K562 (cell line): ENCODE measurements at regions not wholly inside any gene's neighbourhood (a gene's known extent, or its start where the extent isn't known, plus 50 kb on each side); places are given as distances from the start of the nearest gene placed in this dataset.

Source experiments
- ATAC-seq: fragments of 200-7000 bp; cut with Tn5 transposase; 3 replicates; pipeline ENCODE4 v1.9.1; 2020; ENCODE audit warnings: moderate library complexity
- BruUV-seq: library from RNA; stranded (reverse); fragments of 400-500 nt; replicated peaks from 2 replicates; lab custom pipeline; 2021; lab: Mats Ljungman, UMichigan
- CTCF ChIA-PET: fragments of 300-600 bp; formaldehyde crosslinking; extraction: SDS; loops from one replicate; lab custom pipeline; 2021; ENCODE audit warnings: low intra/inter-chr PET ratio; lab: Yijun Ruan, JAX
- POLR2A ChIA-PET: fragments of 300-600, 350-650 bp; sonication (Branson Sonifier 250); formaldehyde crosslinking; extraction: SDS; loops from one replicate; lab custom pipeline; 2021; ENCODE audit warnings: antibody characterized with exemption, inconsistent platforms; lab: Yijun Ruan, JAX
- DNase-seq, 4 experiments: peaks; one replicate each; pipeline versions ENCODE4 v3.0.0 to v3.0.0-alpha.2; 2011 to 2018; ENCODE audit warnings: low spot score in 3 of 4, mixed read lengths in 3 of 4; ENCODE audit errors: extremely low read depth in 1 of 4
- FAIRE-seq: peaks from 2 replicates; lab custom pipeline; 2011; peaks lifted over from hg19 to GRCh38; lab: Jason Lieb, UNC
- H2AFZ ChIP-seq: 2 replicates; pipeline ENCODE4 v1.6.0; 2011; ENCODE audit warnings: low read depth, low read length, control low read depth, inconsistent platforms
- H3K27ac ChIP-seq: fragments of 200-600 bp; 3 replicates; pipeline ENCODE4 v1.8.0; 2011; ENCODE audit warnings: low read depth, mild to moderate bottlenecking, control low read depth, inconsistent platforms, low read length, moderate library complexity, mixed read lengths; ENCODE audit errors: extremely low read depth
- H3K27me3 ChIP-seq, 2 experiments: fragments of 300-600 bp in 1 of 2; 2 replicates in 1 of 2; 3 replicates in 1 of 2; pipeline versions ENCODE4 v1.6.0 to v1.8.0; 2011; ENCODE audit warnings: inconsistent platforms in 2 of 2, low read length in 2 of 2, mild to moderate bottlenecking in 1 of 2, mixed read lengths in 1 of 2, moderate library complexity in 1 of 2; ENCODE audit not compliant: control insufficient read depth in 2 of 2, insufficient read depth in 2 of 2
- H3K36me3 ChIP-seq: fragments of 300-600 bp; 3 replicates; pipeline ENCODE4 v1.8.0; 2011; ENCODE audit warnings: mild to moderate bottlenecking, low read length, inconsistent platforms; ENCODE audit not compliant: control insufficient read depth, insufficient read depth
- H3K4me1 ChIP-seq, 2 experiments: fragments of 200-600 bp in 1 of 2; replicated peaks in 1 of 2; 2 replicates in 1 of 2; 3 replicates in 1 of 2; pipeline versions ENCODE4 v1.5.1 to v1.8.0; 2011; ENCODE audit warnings: inconsistent platforms in 2 of 2, low read length in 2 of 2, mild to moderate bottlenecking in 1 of 2, mixed read lengths in 1 of 2, moderate library complexity in 1 of 2; ENCODE audit not compliant: control insufficient read depth in 2 of 2, insufficient read depth in 2 of 2
- H3K4me2 ChIP-seq: 2 replicates; pipeline ENCODE4 v1.6.1; 2011; ENCODE audit warnings: low read length, control low read depth, inconsistent platforms, mixed read lengths; ENCODE audit not compliant: insufficient read depth
- H3K4me3 ChIP-seq: fragments of 200-600 bp; sonication (generic), shearing (Covaris generic); 2 replicates; pipeline ENCODE4 v1.5.1; 2016; ENCODE audit warnings: control low read depth, inconsistent platforms
- H3K79me2 ChIP-seq: fragments of 200-600 bp; 3 replicates; pipeline ENCODE4 v1.8.0; 2011; ENCODE audit warnings: low read length, inconsistent platforms; ENCODE audit not compliant: control insufficient read depth, insufficient read depth
- H3K9ac ChIP-seq, 2 experiments: 2 replicates each; pipeline versions ENCODE4 v1.6.0 to v1.6.1; 2011; ENCODE audit warnings: low read depth in 2 of 2, low read length in 2 of 2, control low read depth in 1 of 2, inconsistent platforms in 1 of 2, mild to moderate bottlenecking in 1 of 2, mixed read lengths in 1 of 2; ENCODE audit not compliant: insufficient read depth in 1 of 2
- H3K9me1 ChIP-seq: one replicate; pipeline ENCODE4 v1.6.0; 2011; ENCODE audit warnings: inconsistent platforms, mild to moderate bottlenecking, low read length, moderate library complexity; ENCODE audit not compliant: control insufficient read depth, insufficient read depth
- H3K9me3 ChIP-seq: replicated peaks from 2 replicates; pipeline ENCODE4 v1.5.1; 2011; ENCODE audit warnings: low read depth, low read length, inconsistent platforms; ENCODE audit not compliant: control insufficient read depth, insufficient read depth
- H4K20me1 ChIP-seq: replicated peaks from 2 replicates; pipeline ENCODE4 v1.6.1; 2011; ENCODE audit warnings: low read length, inconsistent platforms, mixed read lengths; ENCODE audit not compliant: control insufficient read depth, insufficient read depth
- BHLHE40 ChIP-seq: IDR thresholded peaks from 2 replicates; pipeline ENCODE4 v1.6.1; 2011; ENCODE audit warnings: low read length, improper control_type of control experiment
- COPS2 ChIP-seq: fragments of 450-650 bp; conservative IDR thresholded peaks from 2 replicates; pipeline ENCODE4 v1.6.1; 2016; ENCODE audit warnings: mild to moderate bottlenecking, moderate library complexity
- ELF4 ChIP-seq: fragments of 450-650 bp; formaldehyde crosslinking; IDR thresholded peaks from 2 replicates; pipeline ENCODE4 v1.4.0; 2022; ENCODE audit warnings: missing genetic modification characterization
- MCM7 ChIP-seq, 2 experiments: fragments of 450-650 bp; IDR thresholded peaks; 2 replicates each; pipeline ENCODE4 v1.6.1; 2016 to 2018
- NFXL1 ChIP-seq: fragments of 450-650 bp; formaldehyde crosslinking; IDR thresholded peaks from 2 replicates; pipeline ENCODE4 v1.4.0; 2021; ENCODE audit warnings: mild to moderate bottlenecking
- POLR2AphosphoS5 ChIP-seq: IDR thresholded peaks from 2 replicates; pipeline ENCODE4 v1.6.1; 2011; ENCODE audit warnings: mild to moderate bottlenecking, low read depth, low read length, moderate library complexity; ENCODE audit not compliant: control insufficient read depth, insufficient read depth
- SMARCA4 ChIP-seq: fragments of 450-650 bp; IDR thresholded peaks from 2 replicates; pipeline ENCODE4 v1.6.1; 2016
- SRSF9 ChIP-seq: fragments of 200-400 bp; formaldehyde crosslinking; IDR thresholded peaks from 2 replicates; pipeline ENCODE4 v1.6.1; 2017; ENCODE audit warnings: low read depth, low read length, borderline replicate concordance
- STAG1 ChIP-seq: sonication (generic); formaldehyde crosslinking; IDR thresholded peaks from 2 replicates; pipeline ENCODE4 v1.5.0; 2020; ENCODE audit warnings: missing genetic modification reagents, borderline replicate concordance
- ZNF586 ChIP-seq: fragments of 450-650 bp; formaldehyde crosslinking; conservative IDR thresholded peaks from 2 replicates; pipeline ENCODE4 v1.4.0; 2020; ENCODE audit warnings: mild to moderate bottlenecking, moderate library complexity
- WGBS: fragments of 100-300 bp; shearing (Covaris generic); methylation state at CpG from one replicate; pipeline ENCODE4 v1.1.6; 2016; ENCODE audit warnings: low coverage, mixed read lengths; ENCODE audit not compliant: insufficient coverage; ENCODE audit errors: missing lambda C conversion rate; 5-methylcytosine and 5-hydroxymethylcytosine counted together
- in situ Hi-C: fragments of 300-500 bp; cut with MboI; formaldehyde crosslinking; loops from 4 replicates; pipeline ENCODE4 v1.15.0; 2018; ENCODE audit warnings: inconsistent platforms, mixed read lengths
- intact Hi-C: fragments of 100-400 bp; cut with micrococcal nuclease; formaldehyde crosslinking; loops from 2 replicates; pipeline ENCODE4 v1.14.2; 2022
- TF ChIP-seq, protein P1 (sequence below), 3 experiments: IDR thresholded peaks in 2 of 3; conservative IDR thresholded peaks in 1 of 3; 2 replicates each; pipeline ENCODE4 v1.5.1; 2011 to 2012; ENCODE audit warnings: low read length in 3 of 3, mild to moderate bottlenecking in 3 of 3, control low read depth in 2 of 3, improper control_type of control experiment in 1 of 3, inconsistent platforms in 1 of 3, low read depth in 1 of 3, mixed read lengths in 1 of 3, moderate library complexity in 1 of 3; ENCODE audit not compliant: insufficient read depth in 2 of 3
- TF ChIP-seq, protein P2 (sequence below): sonication (generic); formaldehyde crosslinking; IDR thresholded peaks from 2 replicates; pipeline ENCODE4 v1.8.0; 2022; ENCODE audit warnings: mild to moderate bottlenecking, missing genetic modification reagents, borderline replicate concordance

DNA sequence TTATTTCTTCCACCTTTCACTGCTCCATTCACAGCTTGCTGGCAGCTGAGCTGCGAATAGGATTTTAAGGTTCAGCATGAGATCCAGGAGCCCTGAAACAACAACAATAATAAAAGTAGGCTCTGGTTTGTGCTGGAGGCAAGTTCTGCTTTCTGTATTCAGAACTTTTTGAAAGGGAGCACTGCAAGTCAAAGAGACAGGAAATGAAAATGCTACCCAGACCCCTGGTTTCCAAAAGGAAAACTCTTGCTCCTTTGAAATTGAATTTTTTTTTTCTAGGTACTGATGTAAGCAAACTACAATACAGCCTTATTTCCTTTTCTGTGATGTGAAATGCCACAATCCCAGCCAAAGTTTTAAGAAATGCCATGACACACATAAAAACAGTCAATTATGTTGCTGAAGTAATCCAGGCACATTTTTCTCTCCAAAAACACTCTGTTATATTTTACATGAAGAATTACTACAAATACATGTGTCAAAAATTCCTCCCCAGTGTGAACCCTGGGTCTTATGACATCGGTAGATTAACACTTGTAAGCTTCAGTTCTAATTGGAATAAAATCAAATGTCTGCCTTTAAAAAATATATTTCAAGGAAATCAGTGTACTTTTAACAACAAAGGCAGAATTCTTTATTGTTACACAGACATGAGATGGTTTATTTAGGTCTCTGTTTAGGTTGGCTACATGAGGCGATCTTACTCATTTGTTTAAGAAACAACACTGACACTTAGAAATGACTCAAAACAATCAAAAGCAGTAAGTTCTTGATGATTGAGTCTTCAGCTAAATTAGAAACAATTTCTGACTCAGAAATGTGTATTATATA is 656.7 kb downstream of the EPHA7 start:
- Histone ChIP-seq H3K27me3 (no peaks in the 10 kb centered on the region), H2AFZ (no peak overlapping the region), H3K4me1 (no peaks in the 10 kb centered on the region), H3K9ac (no peak overlapping the region), H3K79me2 (no peaks in the 10 kb centered on the region), H3K4me3 (no peak overlapping the region), H3K4me2 (no peak overlapping the region), H4K20me1 (no peaks in the 10 kb centered on the region)
- CTCF ChIA-PET, result no interaction called here
- intact Hi-C loops, result no loop called here
- no peak for DNase-seq
- 8% methylated on average over 3 of the region's 3 CpGs for WGBS
- in situ Hi-C loops, result no loop called here
- TF ChIP-seq, protein P1, sequence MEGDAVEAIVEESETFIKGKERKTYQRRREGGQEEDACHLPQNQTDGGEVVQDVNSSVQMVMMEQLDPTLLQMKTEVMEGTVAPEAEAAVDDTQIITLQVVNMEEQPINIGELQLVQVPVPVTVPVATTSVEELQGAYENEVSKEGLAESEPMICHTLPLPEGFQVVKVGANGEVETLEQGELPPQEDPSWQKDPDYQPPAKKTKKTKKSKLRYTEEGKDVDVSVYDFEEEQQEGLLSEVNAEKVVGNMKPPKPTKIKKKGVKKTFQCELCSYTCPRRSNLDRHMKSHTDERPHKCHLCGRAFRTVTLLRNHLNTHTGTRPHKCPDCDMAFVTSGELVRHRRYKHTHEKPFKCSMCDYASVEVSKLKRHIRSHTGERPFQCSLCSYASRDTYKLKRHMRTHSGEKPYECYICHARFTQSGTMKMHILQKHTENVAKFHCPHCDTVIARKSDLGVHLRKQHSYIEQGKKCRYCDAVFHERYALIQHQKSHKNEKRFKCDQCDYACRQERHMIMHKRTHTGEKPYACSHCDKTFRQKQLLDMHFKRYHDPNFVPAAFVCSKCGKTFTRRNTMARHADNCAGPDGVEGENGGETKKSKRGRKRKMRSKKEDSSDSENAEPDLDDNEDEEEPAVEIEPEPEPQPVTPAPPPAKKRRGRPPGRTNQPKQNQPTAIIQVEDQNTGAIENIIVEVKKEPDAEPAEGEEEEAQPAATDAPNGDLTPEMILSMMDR (IDR thresholded peaks at IDR 0.05 in 2 of 3, conservative IDR thresholded peaks at IDR 0.05 in 1 of 3; ENCODE audit: insufficient read depth in 2 of 3, low read depth in 1 of 3, low read length in 3 of 3), result no peak
- TF ChIP-seq, all 486 proteins: peak for 0
- POLR2A ChIA-PET, result no interaction called here
- H3K9me3 ChIP-seq, result no peaks in the 10 kb centered on the region; the same call in 1 of the 2 replicates
- no peak for ATAC-seq
- no peaks in the 10 kb centered on the region for H3K36me3 ChIP-seq
- FAIRE-seq, result no peak
- H3K27ac ChIP-seq, result no peak overlapping the region
- no TSS peak for BruUV-seq
- no peaks in the 10 kb centered on the region for H3K9me1 ChIP-seq

DNA sequence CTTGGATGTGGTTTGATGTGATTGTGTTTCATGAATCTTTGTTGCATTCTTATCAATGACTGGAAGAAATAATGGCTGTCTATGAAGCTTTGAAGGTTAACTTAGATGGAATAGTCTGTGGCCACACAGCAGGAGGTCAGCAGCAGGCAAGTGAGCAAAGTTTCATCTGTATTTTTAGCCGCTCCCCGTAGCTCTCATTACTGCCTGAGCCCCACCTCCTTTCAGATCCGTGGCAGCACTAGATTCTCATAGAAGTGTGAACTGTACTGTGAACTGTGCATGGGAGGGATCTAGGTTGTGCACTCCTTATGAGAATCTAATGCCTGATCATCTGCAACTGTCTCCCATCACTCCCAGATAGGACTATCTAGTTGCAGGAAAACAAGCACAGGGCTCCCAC is 660.2 kb downstream of the EPHA7 start:
- no peaks in the 10 kb centered on the region; the same call in 1 of the 2 replicates for H3K9me3 ChIP-seq
- TF ChIP-seq POLR2AphosphoS5 (no peak), BHLHE40 (no peak), NFXL1 (CRISPR knock-in tag) (no peak), MCM7 (IDR thresholded peaks at IDR 0.05) (no peak), ELF4 (no peak), STAG1 (CRISPR knock-in tag) (no peak), SRSF9 (no peak), ZNF586 (CRISPR knock-in tag) (no peak), SMARCA4 (no peak), COPS2 (no peak)
- TF ChIP-seq, protein P2, sequence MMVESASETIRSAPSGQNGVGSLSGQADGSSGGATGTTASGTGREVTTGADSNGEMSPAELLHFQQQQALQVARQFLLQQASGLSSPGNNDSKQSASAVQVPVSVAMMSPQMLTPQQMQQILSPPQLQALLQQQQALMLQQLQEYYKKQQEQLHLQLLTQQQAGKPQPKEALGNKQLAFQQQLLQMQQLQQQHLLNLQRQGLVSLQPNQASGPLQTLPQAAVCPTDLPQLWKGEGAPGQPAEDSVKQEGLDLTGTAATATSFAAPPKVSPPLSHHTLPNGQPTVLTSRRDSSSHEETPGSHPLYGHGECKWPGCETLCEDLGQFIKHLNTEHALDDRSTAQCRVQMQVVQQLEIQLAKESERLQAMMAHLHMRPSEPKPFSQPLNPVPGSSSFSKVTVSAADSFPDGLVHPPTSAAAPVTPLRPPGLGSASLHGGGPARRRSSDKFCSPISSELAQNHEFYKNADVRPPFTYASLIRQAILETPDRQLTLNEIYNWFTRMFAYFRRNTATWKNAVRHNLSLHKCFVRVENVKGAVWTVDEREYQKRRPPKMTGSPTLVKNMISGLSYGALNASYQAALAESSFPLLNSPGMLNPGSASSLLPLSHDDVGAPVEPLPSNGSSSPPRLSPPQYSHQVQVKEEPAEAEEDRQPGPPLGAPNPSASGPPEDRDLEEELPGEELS (CRISPR knock-in tag), result no peak

More for the DNA sequence above, 660.2 kb downstream of the EPHA7 start:
- Histone ChIP-seq H4K20me1 (no peaks in the 10 kb centered on the region), H3K27me3 (no peaks in the 10 kb centered on the region), H3K9ac (no peak overlapping the region), H2AFZ (no peak overlapping the region), H3K4me1 (no peaks in the 10 kb centered on the region), H3K79me2 (no peaks in the 10 kb centered on the region), H3K27ac (no peak overlapping the region), H3K9me1 (no peaks in the 10 kb centered on the region), H3K4me2 (no peak overlapping the region), H3K4me3 (no peak overlapping the region), H3K36me3 (no peaks in the 10 kb centered on the region)
- ATAC-seq (no peak), FAIRE-seq (no peak), DNase-seq (no peak)
- intact Hi-C loops (no loop called here), in situ Hi-C loops (no loop called here)
- no TSS peak for BruUV-seq
- 0% methylated on average over 3 of the region's 3 CpGs for WGBS
- POLR2A ChIA-PET, result no interaction called here
- CTCF ChIA-PET, result no interaction called here
